ENCODE measurements at regions not wholly inside any gene's neighbourhood (a gene's known extent, or its start where the extent isn't known, plus 50 kb on each side); places are given as distances from the start of the nearest gene placed in this dataset.

DNA sequence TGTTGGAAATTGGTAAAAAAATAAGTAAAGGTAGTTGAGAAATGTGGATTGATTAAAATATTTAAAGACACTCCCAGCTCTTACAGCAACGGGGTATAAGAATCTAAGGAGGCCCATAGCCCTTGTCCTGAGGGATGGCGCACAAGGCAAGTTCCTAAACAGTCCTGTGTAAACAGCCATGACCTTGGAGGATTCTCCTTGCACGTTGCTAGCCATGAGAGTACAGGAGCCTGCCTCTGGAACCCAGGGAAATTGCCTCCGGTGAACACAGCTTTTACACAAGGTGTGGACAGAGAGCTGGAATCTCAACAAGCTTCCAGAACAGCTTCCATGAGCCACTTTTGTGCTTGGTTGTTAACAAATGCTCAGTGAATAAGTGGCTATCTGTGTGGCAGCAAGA is 378.2 kb downstream of the FOXO1 start:
- intact Hi-C loops (cut with micrococcal nuclease) = no loop called here
- Histone ChIP-seq H2AFZ (ENCODE audit: low read depth, low read length) (no peak overlapping the region), H4K20me1 (replicated peaks; ENCODE audit: control insufficient read depth, insufficient read depth, low read length) (no peaks in the 10 kb centered on the region), H3K27ac (ENCODE audit: extremely low read depth, low read depth, low read length) (no peak overlapping the region), H3K9me3 (replicated peaks; ENCODE audit: control insufficient read depth, insufficient read depth, low read depth, low read length) (no peaks in the 10 kb centered on the region), H3K79me2 (ENCODE audit: control insufficient read depth, insufficient read depth, low read length) (no peaks in the 10 kb centered on the region), H3K4me1 (replicated peaks in 1 of 2; ENCODE audit: control insufficient read depth in 2 of 2, insufficient read depth in 2 of 2, low read length in 2 of 2) (no peaks in the 10 kb centered on the region), H3K36me3 (ENCODE audit: control insufficient read depth, insufficient read depth, low read length) (no peaks in the 10 kb centered on the region), H3K9me1 (ENCODE audit: control insufficient read depth, insufficient read depth, low read length) (no peaks in the 10 kb centered on the region), H3K4me2 (ENCODE audit: insufficient read depth, low read length) (no peak overlapping the region), H3K4me3 (no peak overlapping the region), H3K27me3 (ENCODE audit: control insufficient read depth in 2 of 2, insufficient read depth in 2 of 2, low read length in 2 of 2) (no peaks in the 10 kb centered on the region), H3K9ac (ENCODE audit: insufficient read depth in 1 of 2, low read depth in 2 of 2, low read length in 2 of 2) (no peak overlapping the region)
- POLR2A ChIA-PET = no interaction called here
- FAIRE-seq (no peak), ATAC-seq (no peak), DNase-seq (ENCODE audit: extremely low read depth in 1 of 4, low spot score in 3 of 4) (no peak)
- 0% methylated on average over 4 of the region's 4 CpGs for WGBS (ENCODE audit: insufficient coverage, low coverage, missing lambda C conversion rate)
- no peak for TF ChIP-seq CSDE1 (IDR thresholded peaks at IDR 0.05)
- TF ChIP-seq XRCC3 (IDR thresholded peaks at IDR 0.05) = no peak
- TF ChIP-seq, protein P1, sequence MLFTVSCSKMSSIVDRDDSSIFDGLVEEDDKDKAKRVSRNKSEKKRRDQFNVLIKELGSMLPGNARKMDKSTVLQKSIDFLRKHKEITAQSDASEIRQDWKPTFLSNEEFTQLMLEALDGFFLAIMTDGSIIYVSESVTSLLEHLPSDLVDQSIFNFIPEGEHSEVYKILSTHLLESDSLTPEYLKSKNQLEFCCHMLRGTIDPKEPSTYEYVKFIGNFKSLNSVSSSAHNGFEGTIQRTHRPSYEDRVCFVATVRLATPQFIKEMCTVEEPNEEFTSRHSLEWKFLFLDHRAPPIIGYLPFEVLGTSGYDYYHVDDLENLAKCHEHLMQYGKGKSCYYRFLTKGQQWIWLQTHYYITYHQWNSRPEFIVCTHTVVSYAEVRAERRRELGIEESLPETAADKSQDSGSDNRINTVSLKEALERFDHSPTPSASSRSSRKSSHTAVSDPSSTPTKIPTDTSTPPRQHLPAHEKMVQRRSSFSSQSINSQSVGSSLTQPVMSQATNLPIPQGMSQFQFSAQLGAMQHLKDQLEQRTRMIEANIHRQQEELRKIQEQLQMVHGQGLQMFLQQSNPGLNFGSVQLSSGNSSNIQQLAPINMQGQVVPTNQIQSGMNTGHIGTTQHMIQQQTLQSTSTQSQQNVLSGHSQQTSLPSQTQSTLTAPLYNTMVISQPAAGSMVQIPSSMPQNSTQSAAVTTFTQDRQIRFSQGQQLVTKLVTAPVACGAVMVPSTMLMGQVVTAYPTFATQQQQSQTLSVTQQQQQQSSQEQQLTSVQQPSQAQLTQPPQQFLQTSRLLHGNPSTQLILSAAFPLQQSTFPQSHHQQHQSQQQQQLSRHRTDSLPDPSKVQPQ (CRISPR knock-in tag; IDR thresholded peaks at IDR 0.05; ENCODE audit: borderline replicate concordance) = no peak
- no peak for TF ChIP-seq ZNF232 (CRISPR knock-in tag; IDR thresholded peaks at IDR 0.05)
- no peak for TF ChIP-seq HDAC1 (IDR thresholded peaks at IDR 0.05)
- TF ChIP-seq EHMT2 (IDR thresholded peaks at IDR 0.05) = no peak
- TF ChIP-seq FOXP1 (CRISPR knock-in tag; IDR thresholded peaks at IDR 0.05) = no peak
- TF ChIP-seq MTA1 (IDR thresholded peaks at IDR 0.05; ENCODE audit: borderline replicate concordance) = no peak
- in situ Hi-C loops (cut with MboI) = no loop called here
- no TSS peak for BruUV-seq (replicated peaks)
- CTCF ChIA-PET (ENCODE audit: low intra/inter-chr PET ratio) = no interaction called here
